Osteoblast (primary cell): ENCODE measurements at regions not wholly inside any gene's neighbourhood (a gene's known extent, or its start where the extent isn't known, plus 50 kb on each side); places are given as distances from the start of the nearest gene placed in this dataset.

Experiments
- DNase-seq: peaks from one replicate; pipeline ENCODE4 v3.0.0; 2011; ENCODE audit warnings: low spot score, mixed read lengths; ENCODE audit not compliant: insufficient read length; ENCODE audit errors: missing footprints
- H2AFZ ChIP-seq: 2 replicates; pipeline ENCODE4 v1.6.0; 2011; ENCODE audit warnings: mild to moderate bottlenecking, low read length
- H3K27ac ChIP-seq: 2 replicates; pipeline ENCODE4 v1.5.1; 2011; ENCODE audit warnings: mild to moderate bottlenecking, low read depth, low read length, moderate library complexity
- H3K27me3 ChIP-seq: 2 replicates; pipeline ENCODE4 v1.6.0; 2012; ENCODE audit warnings: mild to moderate bottlenecking, control low read depth, inconsistent platforms, low read length, moderate library complexity; ENCODE audit not compliant: insufficient read depth
- H3K36me3 ChIP-seq: 2 replicates; pipeline ENCODE4 v1.5.1; 2011; ENCODE audit warnings: mild to moderate bottlenecking, low read length, control low read depth, moderate library complexity; ENCODE audit not compliant: insufficient read depth
- H3K4me1 ChIP-seq: 2 replicates; pipeline ENCODE4 v1.5.1; 2011; ENCODE audit warnings: mild to moderate bottlenecking, low read length, control low read depth, moderate library complexity; ENCODE audit not compliant: insufficient read depth
- H3K4me2 ChIP-seq: 2 replicates; pipeline ENCODE4 v1.6.0; 2011; ENCODE audit warnings: mild to moderate bottlenecking, low read length; ENCODE audit not compliant: insufficient read depth
- H3K4me3 ChIP-seq: fragments of 200-600 bp; sonication (generic); 3 replicates; pipeline ENCODE4 v1.5.1; 2012; ENCODE audit warnings: mild to moderate bottlenecking, low read length, inconsistent platforms; ENCODE audit not compliant: insufficient read depth
- H3K79me2 ChIP-seq: 2 replicates; pipeline ENCODE4 v1.6.0; 2012; ENCODE audit warnings: mild to moderate bottlenecking, low read length, control low read depth, inconsistent platforms; ENCODE audit not compliant: insufficient read depth
- H3K9me3 ChIP-seq: 2 replicates; pipeline ENCODE4 v1.5.1; 2011; ENCODE audit warnings: low read depth, low read length, control low read depth
- H4K20me1 ChIP-seq: 2 replicates; pipeline ENCODE4 v1.6.0; 2012; ENCODE audit warnings: mild to moderate bottlenecking, low read length, control low read depth; ENCODE audit not compliant: insufficient read depth
- TF ChIP-seq, protein P1 (sequence below): IDR thresholded peaks from 2 replicates; pipeline ENCODE4 v1.5.1; 2011; ENCODE audit warnings: mild to moderate bottlenecking, low read depth, low read length, moderate library complexity; ENCODE audit errors: extremely low read depth

GRCh38 chr10:55160655-55161283 lies 359.7 kb upstream of the PCDH15 start:
- no peak overlapping the region for H3K4me2 ChIP-seq
- no peaks in the 10 kb centered on the region for H3K4me1 ChIP-seq
- no peak overlapping the region for H3K4me3 ChIP-seq
- no peak for DNase-seq
- H3K9me3 ChIP-seq, result no peaks in the 10 kb centered on the region
- H2AFZ ChIP-seq, result no peak overlapping the region
- H3K27ac ChIP-seq, result no peak overlapping the region
- TF ChIP-seq, protein P1, sequence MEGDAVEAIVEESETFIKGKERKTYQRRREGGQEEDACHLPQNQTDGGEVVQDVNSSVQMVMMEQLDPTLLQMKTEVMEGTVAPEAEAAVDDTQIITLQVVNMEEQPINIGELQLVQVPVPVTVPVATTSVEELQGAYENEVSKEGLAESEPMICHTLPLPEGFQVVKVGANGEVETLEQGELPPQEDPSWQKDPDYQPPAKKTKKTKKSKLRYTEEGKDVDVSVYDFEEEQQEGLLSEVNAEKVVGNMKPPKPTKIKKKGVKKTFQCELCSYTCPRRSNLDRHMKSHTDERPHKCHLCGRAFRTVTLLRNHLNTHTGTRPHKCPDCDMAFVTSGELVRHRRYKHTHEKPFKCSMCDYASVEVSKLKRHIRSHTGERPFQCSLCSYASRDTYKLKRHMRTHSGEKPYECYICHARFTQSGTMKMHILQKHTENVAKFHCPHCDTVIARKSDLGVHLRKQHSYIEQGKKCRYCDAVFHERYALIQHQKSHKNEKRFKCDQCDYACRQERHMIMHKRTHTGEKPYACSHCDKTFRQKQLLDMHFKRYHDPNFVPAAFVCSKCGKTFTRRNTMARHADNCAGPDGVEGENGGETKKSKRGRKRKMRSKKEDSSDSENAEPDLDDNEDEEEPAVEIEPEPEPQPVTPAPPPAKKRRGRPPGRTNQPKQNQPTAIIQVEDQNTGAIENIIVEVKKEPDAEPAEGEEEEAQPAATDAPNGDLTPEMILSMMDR, result no peak
- H3K27me3 ChIP-seq, result no peaks in the 10 kb centered on the region
- no peaks in the 10 kb centered on the region for H4K20me1 ChIP-seq
- H3K79me2 ChIP-seq, result no peaks in the 10 kb centered on the region
- no peaks in the 10 kb centered on the region for H3K36me3 ChIP-seq

- H3K27ac ChIP-seq, result no peak overlapping the region
- no peaks in the 10 kb centered on the region for H3K27me3 ChIP-seq
- H3K36me3 ChIP-seq, result no peaks in the 10 kb centered on the region
- no peak for DNase-seq
- H3K4me2 ChIP-seq, result no peak overlapping the region
- TF ChIP-seq, protein P1, result no peak
- no peaks in the 10 kb centered on the region for H3K9me3 ChIP-seq
- no peak overlapping the region for H3K4me3 ChIP-seq
- H4K20me1 ChIP-seq, result no peaks in the 10 kb centered on the region
- no peak overlapping the region for H2AFZ ChIP-seq
- no peaks in the 10 kb centered on the region for H3K79me2 ChIP-seq
- H3K4me1 ChIP-seq, result no peaks in the 10 kb centered on the region
These were observed 357.6 kb upstream of the PCDH15 start for GRCh38 chr10:55158633-55159032.

DNA sequence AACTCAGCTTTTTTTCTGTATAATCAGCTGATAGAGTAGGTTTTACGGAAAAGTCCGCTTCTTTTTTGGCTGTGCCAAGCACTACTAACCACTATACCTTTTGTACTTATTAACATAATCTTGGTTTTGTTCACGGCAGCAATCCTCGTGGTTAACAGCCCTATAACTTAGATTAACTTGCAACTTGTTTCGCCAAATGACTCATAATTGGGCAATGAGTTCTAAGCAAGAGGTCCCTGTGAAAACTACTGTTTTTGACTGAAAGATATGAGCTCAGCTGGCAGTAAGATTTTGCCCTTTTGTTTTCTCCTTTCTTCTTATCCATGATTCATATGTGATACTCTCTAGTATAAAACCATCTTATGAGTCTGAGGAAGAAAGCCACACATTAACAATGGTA lies 345.0 kb upstream of the PCDH15 start:
- no peak overlapping the region for H3K4me2 ChIP-seq
- H4K20me1 ChIP-seq, result no peaks in the 10 kb centered on the region
- no peaks in the 10 kb centered on the region for H3K4me1 ChIP-seq
- no peaks in the 10 kb centered on the region for H3K79me2 ChIP-seq
- no peaks in the 10 kb centered on the region for H3K36me3 ChIP-seq
- H3K27me3 ChIP-seq, result no peaks in the 10 kb centered on the region
- TF ChIP-seq, protein P1, result no peak
- H3K27ac ChIP-seq, result no peak overlapping the region
- H3K4me3 ChIP-seq, result no peak overlapping the region
- DNase-seq, result no peak
- no peak overlapping the region for H2AFZ ChIP-seq
- H3K9me3 ChIP-seq, result no peaks in the 10 kb centered on the region

- no peak overlapping the region for H2AFZ ChIP-seq
These were observed 343.0 kb upstream of the PCDH15 start for GRCh38 chr10:55144001-55144400.

More at GRCh38 chr10:55144001-55144400, 343.0 kb upstream of the PCDH15 start:
- Histone ChIP-seq H3K36me3 (no peaks in the 10 kb centered on the region), H3K79me2 (no peaks in the 10 kb centered on the region), H3K4me1 (no peaks in the 10 kb centered on the region), H4K20me1 (no peaks in the 10 kb centered on the region), H3K27ac (no peak overlapping the region), H3K4me2 (no peak overlapping the region), H3K9me3 (no peaks in the 10 kb centered on the region), H3K27me3 (no peaks in the 10 kb centered on the region), H3K4me3 (no peak overlapping the region)
- TF ChIP-seq, protein P1, result no peak
- DNase-seq, result no peak
